ENCODE measurements at regions not wholly inside any gene's neighbourhood (a gene's known extent, or its start where the extent isn't known, plus 50 kb on each side); places are given as distances from the start of the nearest gene placed in this dataset.

GRCh38 chr3:21170964-21171363 lies 580.0 kb downstream of the ZNF385D start:
- no peak overlapping the region for H3K4me3 ChIP-seq (ENCODE audit: low read length)
- H3K27ac ChIP-seq (ENCODE audit: low read length) = no peak overlapping the region
- H3K9ac ChIP-seq (ENCODE audit: low read length) = no peak overlapping the region
- no peaks in the 10 kb centered on the region for H3K36me3 ChIP-seq (ENCODE audit: control insufficient read depth, low read depth, low read length)
- H3K9me3 ChIP-seq (ENCODE audit: control insufficient read depth, low read depth, low read length) = no peaks in the 10 kb centered on the region
- no peaks in the 10 kb centered on the region for H3K27me3 ChIP-seq (ENCODE audit: control insufficient read depth, insufficient read depth, low read length)
- peaks cover 13% of the 10 kb centered on the region for H3K4me1 ChIP-seq (ENCODE audit: control insufficient read depth, low read depth, low read length)

DNA sequence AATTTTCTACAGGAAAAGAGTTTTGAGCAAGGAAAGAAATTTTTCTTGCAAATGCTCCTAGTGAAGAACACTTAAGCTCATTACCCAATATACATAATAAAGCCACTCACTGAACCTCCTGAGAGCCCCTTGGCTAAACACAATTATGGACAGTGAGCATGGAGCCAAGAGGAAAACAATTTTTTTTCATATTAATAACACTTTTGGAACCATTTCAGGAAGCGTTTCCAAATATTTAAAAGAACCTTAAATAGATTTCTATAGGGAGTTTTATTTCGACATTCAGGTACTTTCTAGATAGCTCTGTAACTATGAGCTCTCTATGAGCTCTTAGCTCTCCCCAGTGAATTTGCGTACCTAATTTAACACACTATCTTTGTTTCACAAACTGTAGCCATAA lies 581.1 kb downstream of the ZNF385D start:
- Histone ChIP-seq H3K9me3 (ENCODE audit: control insufficient read depth, low read depth, low read length) (no peaks in the 10 kb centered on the region), H3K4me1 (ENCODE audit: control insufficient read depth, low read depth, low read length) (peaks cover 13% of the 10 kb centered on the region), H3K27ac (ENCODE audit: low read length) (no peak overlapping the region), H3K4me3 (ENCODE audit: low read length) (no peak overlapping the region), H3K9ac (ENCODE audit: low read length) (no peak overlapping the region), H3K27me3 (ENCODE audit: control insufficient read depth, insufficient read depth, low read length) (no peaks in the 10 kb centered on the region), H3K36me3 (ENCODE audit: control insufficient read depth, low read depth, low read length) (no peaks in the 10 kb centered on the region)

- Histone ChIP-seq H3K9me3 (ENCODE audit: control insufficient read depth, low read depth, low read length) (no peaks in the 10 kb centered on the region), H3K9ac (ENCODE audit: low read length) (no peak overlapping the region), H3K36me3 (ENCODE audit: control insufficient read depth, low read depth, low read length) (no peaks in the 10 kb centered on the region), H3K27ac (ENCODE audit: low read length) (no peak overlapping the region), H3K27me3 (ENCODE audit: control insufficient read depth, insufficient read depth, low read length) (no peaks in the 10 kb centered on the region), H3K4me1 (ENCODE audit: control insufficient read depth, low read depth, low read length) (peaks cover 13% of the 10 kb centered on the region), H3K4me3 (ENCODE audit: low read length) (no peak overlapping the region)
These were observed 582.5 kb downstream of the ZNF385D start for GRCh38 chr3:21168471-21168870.

- Histone ChIP-seq H3K36me3 (ENCODE audit: control insufficient read depth, low read depth, low read length) (no peaks in the 10 kb centered on the region), H3K27me3 (ENCODE audit: control insufficient read depth, insufficient read depth, low read length) (no peaks in the 10 kb centered on the region), H3K27ac (ENCODE audit: low read length) (no peak overlapping the region), H3K9ac (ENCODE audit: low read length) (no peak overlapping the region), H3K4me3 (ENCODE audit: low read length) (no peak overlapping the region), H3K9me3 (ENCODE audit: control insufficient read depth, low read depth, low read length) (no peaks in the 10 kb centered on the region), H3K4me1 (ENCODE audit: control insufficient read depth, low read depth, low read length) (no peaks in the 10 kb centered on the region)
These were observed 587.1 kb downstream of the ZNF385D start for GRCh38 chr3:21163956-21164355.

DNA sequence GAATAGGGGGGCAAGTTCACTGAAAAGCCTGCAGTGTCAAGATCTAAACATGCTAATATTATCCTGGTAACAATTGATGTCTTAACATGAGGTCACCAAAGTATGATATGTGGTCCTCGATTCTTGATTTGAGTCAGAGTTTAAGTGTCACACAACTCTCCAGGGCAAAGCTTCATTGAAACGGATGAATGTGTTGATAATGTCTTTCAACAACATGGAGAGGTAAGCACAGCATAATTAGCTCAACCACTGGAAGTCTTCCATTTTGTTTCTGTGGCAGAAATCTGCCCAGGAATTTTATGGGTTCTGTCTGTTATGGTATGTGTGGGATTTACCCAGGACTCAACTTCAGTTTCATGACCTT lies 591.5 kb downstream of the ZNF385D start:
- Histone ChIP-seq H3K36me3 (ENCODE audit: control insufficient read depth, low read depth, low read length) (no peaks in the 10 kb centered on the region), H3K27me3 (ENCODE audit: control insufficient read depth, insufficient read depth, low read length) (no peaks in the 10 kb centered on the region), H3K4me1 (ENCODE audit: control insufficient read depth, low read depth, low read length) (no peaks in the 10 kb centered on the region), H3K4me3 (ENCODE audit: low read length) (no peak overlapping the region), H3K27ac (ENCODE audit: low read length) (no peak overlapping the region), H3K9ac (ENCODE audit: low read length) (no peak overlapping the region), H3K9me3 (ENCODE audit: control insufficient read depth, low read depth, low read length) (no peaks in the 10 kb centered on the region)

DNA sequence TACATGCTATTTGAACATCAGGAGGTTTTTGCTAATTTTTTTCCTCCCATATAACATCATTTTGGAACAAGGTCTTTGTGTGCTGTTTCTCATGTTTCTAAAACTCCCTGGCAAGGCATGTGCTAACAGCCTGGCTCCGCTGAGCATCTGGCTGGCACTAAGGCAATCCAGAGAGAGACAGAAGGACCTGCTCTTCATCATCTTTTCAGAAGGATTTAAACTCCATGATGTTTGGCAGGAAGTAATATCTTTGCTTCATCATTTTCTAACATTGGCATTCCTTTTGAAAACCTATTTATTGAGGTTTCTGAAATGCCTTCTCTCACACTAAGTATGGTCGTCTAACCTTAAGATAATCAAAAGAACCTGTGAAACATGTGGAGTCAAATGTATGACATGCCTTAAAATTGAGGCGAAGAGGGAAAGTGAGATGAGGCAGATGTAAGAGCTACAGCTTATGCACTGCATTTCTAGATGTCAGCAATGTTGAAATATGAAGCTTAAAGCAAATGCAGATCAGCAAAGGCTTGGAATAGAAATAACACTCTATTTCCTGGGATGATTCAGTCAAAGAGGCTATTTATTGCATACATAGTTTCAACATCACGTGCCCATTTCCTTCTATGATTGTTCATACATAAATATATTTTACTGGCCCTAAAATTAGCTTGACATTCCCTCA lies 592.0 kb downstream of the ZNF385D start:
- H3K36me3 ChIP-seq (ENCODE audit: control insufficient read depth, low read depth, low read length) = no peaks in the 10 kb centered on the region
- H3K9me3 ChIP-seq (ENCODE audit: control insufficient read depth, low read depth, low read length) = no peaks in the 10 kb centered on the region
- no peak overlapping the region for H3K9ac ChIP-seq (ENCODE audit: low read length)
- H3K27me3 ChIP-seq (ENCODE audit: control insufficient read depth, insufficient read depth, low read length) = no peaks in the 10 kb centered on the region
- H3K4me1 ChIP-seq (ENCODE audit: control insufficient read depth, low read depth, low read length) = no peaks in the 10 kb centered on the region
- no peak overlapping the region for H3K4me3 ChIP-seq (ENCODE audit: low read length)
- H3K27ac ChIP-seq (ENCODE audit: low read length) = no peak overlapping the region

DNA sequence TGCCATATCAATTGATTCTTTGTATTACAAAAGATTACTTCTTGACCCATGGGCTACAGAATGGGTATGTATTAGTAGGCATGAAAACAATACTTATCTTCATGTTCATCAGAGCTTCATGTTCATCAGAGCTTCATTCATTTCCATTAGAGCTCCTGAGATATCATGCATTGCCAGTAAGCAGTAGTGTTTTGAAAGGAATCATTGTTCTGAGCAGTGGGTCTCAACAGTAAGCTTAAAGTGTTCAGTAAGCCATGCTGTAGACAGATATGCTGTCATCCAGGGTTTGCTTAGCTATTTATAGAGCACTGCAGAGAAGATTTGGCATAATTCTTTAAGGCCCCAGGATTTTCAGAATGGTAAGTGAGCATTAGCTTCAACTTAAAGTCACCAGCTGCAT lies 596.1 kb downstream of the ZNF385D start:
- no peak overlapping the region for H3K9ac ChIP-seq (ENCODE audit: low read length)
- H3K4me3 ChIP-seq (ENCODE audit: low read length) = no peak overlapping the region
- no peaks in the 10 kb centered on the region for H3K4me1 ChIP-seq (ENCODE audit: control insufficient read depth, low read depth, low read length)
- no peaks in the 10 kb centered on the region for H3K27me3 ChIP-seq (ENCODE audit: control insufficient read depth, insufficient read depth, low read length)
- H3K9me3 ChIP-seq (ENCODE audit: control insufficient read depth, low read depth, low read length) = no peaks in the 10 kb centered on the region
- H3K27ac ChIP-seq (ENCODE audit: low read length) = no peak overlapping the region
- no peaks in the 10 kb centered on the region for H3K36me3 ChIP-seq (ENCODE audit: control insufficient read depth, low read depth, low read length)

DNA sequence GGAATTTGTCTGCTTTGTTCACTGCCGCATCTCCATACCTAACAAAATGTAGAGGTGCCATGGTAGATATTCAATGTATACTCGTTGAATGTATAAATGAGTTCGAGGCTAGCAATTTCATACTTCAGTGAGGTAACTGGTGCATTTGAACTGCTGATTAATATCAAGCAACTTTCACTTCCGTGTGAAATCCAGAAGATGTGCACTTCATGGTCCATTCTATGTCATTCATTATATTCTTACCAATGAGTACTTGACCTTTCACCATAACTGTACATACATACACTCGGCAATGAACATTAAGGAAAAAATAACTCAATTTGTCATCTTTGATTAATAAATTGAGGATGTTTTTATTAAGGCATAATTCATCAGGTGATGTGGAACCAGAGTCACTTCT lies 598.5 kb downstream of the ZNF385D start:
- no peaks in the 10 kb centered on the region for H3K4me1 ChIP-seq (ENCODE audit: control insufficient read depth, low read depth, low read length)
- H3K4me3 ChIP-seq (ENCODE audit: low read length) = no peak overlapping the region
- H3K36me3 ChIP-seq (ENCODE audit: control insufficient read depth, low read depth, low read length) = no peaks in the 10 kb centered on the region

DNA sequence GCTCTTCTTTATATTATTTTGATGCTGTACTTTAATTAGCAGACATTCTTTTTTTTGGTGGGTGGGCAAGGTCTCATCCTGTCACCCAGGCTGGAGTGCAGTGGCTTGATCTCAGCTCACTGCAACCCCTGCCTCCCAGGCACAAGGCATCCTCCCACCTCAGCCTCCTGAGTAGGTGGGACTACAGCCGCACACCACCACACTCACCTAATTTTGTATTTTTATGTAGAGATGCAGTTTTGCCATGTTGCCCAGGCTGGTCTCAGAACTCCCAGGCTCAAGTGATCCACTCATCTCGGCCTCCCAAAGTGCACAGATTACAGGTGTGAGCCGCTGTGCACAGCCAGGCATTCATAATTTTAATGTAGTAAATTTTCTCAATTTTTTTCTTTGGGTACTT lies 608.1 kb downstream of the ZNF385D start:
- no peak overlapping the region for H3K27ac ChIP-seq (ENCODE audit: low read length)
- H3K4me1 ChIP-seq (ENCODE audit: control insufficient read depth, low read depth, low read length) = peaks cover 5% of the 10 kb centered on the region
- no peak overlapping the region for H3K4me3 ChIP-seq (ENCODE audit: low read length)
- no peaks in the 10 kb centered on the region for H3K36me3 ChIP-seq (ENCODE audit: control insufficient read depth, low read depth, low read length)
- H3K9me3 ChIP-seq (ENCODE audit: control insufficient read depth, low read depth, low read length) = no peaks in the 10 kb centered on the region
- no peaks in the 10 kb centered on the region for H3K27me3 ChIP-seq (ENCODE audit: control insufficient read depth, insufficient read depth, low read length)
- no peak overlapping the region for H3K9ac ChIP-seq (ENCODE audit: low read length)

More for the DNA sequence above, 598.5 kb downstream of the ZNF385D start:
- no peaks in the 10 kb centered on the region for H3K27me3 ChIP-seq (ENCODE audit: control insufficient read depth, insufficient read depth, low read length)
- no peaks in the 10 kb centered on the region for H3K9me3 ChIP-seq (ENCODE audit: control insufficient read depth, low read depth, low read length)
- no peak overlapping the region for H3K9ac ChIP-seq (ENCODE audit: low read length)
- H3K27ac ChIP-seq (ENCODE audit: low read length) = no peak overlapping the region

DNA sequence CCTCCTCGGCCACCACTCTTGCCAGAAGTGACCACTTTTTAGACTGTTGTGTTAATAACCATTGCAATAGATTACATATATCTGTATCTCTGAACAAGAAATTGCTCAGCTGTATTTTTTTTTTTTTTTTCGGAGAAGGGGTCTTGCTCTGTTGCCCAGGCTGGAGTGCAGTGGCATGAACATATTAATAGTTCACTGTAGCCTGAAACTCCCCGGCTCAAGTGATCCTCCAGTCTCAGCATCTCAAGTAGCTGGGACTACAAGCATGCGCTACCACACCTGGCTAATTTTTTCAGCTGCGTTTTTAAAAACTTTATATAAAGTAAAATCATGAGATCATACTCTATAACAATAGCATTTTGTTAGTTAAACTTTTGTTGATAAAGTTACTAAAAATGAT lies 609.0 kb downstream of the ZNF385D start:
- Histone ChIP-seq H3K27me3 (ENCODE audit: control insufficient read depth, insufficient read depth, low read length) (no peaks in the 10 kb centered on the region), H3K9ac (ENCODE audit: low read length) (no peak overlapping the region), H3K36me3 (ENCODE audit: control insufficient read depth, low read depth, low read length) (no peaks in the 10 kb centered on the region), H3K9me3 (ENCODE audit: control insufficient read depth, low read depth, low read length) (no peaks in the 10 kb centered on the region), H3K4me3 (ENCODE audit: low read length) (no peak overlapping the region), H3K4me1 (ENCODE audit: control insufficient read depth, low read depth, low read length) (peaks cover 5% of the 10 kb centered on the region), H3K27ac (ENCODE audit: low read length) (no peak overlapping the region)

GRCh38 chr3:21140785-21141184 lies 610.2 kb downstream of the ZNF385D start:
- Histone ChIP-seq H3K4me1 (ENCODE audit: control insufficient read depth, low read depth, low read length) (peaks cover 5% of the 10 kb centered on the region), H3K9ac (ENCODE audit: low read length) (no peak overlapping the region), H3K27ac (ENCODE audit: low read length) (no peak overlapping the region), H3K9me3 (ENCODE audit: control insufficient read depth, low read depth, low read length) (no peaks in the 10 kb centered on the region), H3K36me3 (ENCODE audit: control insufficient read depth, low read depth, low read length) (no peaks in the 10 kb centered on the region), H3K27me3 (ENCODE audit: control insufficient read depth, insufficient read depth, low read length) (no peaks in the 10 kb centered on the region), H3K4me3 (ENCODE audit: low read length) (no peak overlapping the region)

DNA sequence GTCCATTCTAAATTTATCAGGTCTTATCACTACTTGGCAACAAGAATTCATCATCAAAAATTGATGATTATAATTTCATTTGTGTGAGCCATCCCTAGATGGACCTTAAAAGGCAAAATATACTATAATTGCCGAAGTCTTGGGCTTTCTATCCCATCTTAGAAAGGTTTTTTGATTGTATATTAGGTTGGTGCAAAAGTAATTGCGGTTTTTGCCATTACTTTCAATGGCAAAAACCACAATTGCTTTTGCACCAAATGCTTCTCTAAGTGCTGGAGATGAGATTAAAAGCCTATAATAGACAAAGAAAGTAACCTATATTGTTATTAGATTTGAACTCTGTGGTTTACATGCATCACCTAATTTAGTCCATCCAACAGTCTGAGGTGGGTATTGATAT lies 612.9 kb downstream of the ZNF385D start:
- H3K27ac ChIP-seq (ENCODE audit: low read length) = no peak overlapping the region

More for the DNA sequence above, 612.9 kb downstream of the ZNF385D start:
- Histone ChIP-seq H3K9ac (ENCODE audit: low read length) (no peak overlapping the region), H3K27me3 (ENCODE audit: control insufficient read depth, insufficient read depth, low read length) (no peaks in the 10 kb centered on the region), H3K36me3 (ENCODE audit: control insufficient read depth, low read depth, low read length) (no peaks in the 10 kb centered on the region), H3K9me3 (ENCODE audit: control insufficient read depth, low read depth, low read length) (no peaks in the 10 kb centered on the region), H3K4me3 (ENCODE audit: low read length) (no peak overlapping the region), H3K4me1 (ENCODE audit: control insufficient read depth, low read depth, low read length) (peaks cover 5% of the 10 kb centered on the region)

Measured in iPS-18a (cell line).